NT2/D1 (cell line): ENCODE measurements at regions not wholly inside any gene's neighbourhood (a gene's known extent, or its start where the extent isn't known, plus 50 kb on each side); places are given as distances from the start of the nearest gene placed in this dataset.

Experiments used
- DNase-seq: peaks from one replicate; pipeline ENCODE4 v3.0.0-alpha.2; 2011; ENCODE audit warnings: low read depth, low spot score
- H3K27me3 ChIP-seq: 2 replicates; pipeline ENCODE4 v1.6.0; 2011; ENCODE audit warnings: mild to moderate bottlenecking; ENCODE audit not compliant: insufficient read length, insufficient read depth
- H3K36me3 ChIP-seq: 2 replicates; pipeline ENCODE4 v1.6.1; 2011; ENCODE audit warnings: mild to moderate bottlenecking, low read length, mixed read lengths; ENCODE audit not compliant: insufficient read depth, insufficient read length
- H3K4me1 ChIP-seq: 2 replicates; pipeline ENCODE4 v1.5.1; 2011; ENCODE audit not compliant: insufficient read depth, insufficient read length
- H3K4me3 ChIP-seq: 2 replicates; pipeline ENCODE4 v1.5.1; 2011; ENCODE audit warnings: low read depth; ENCODE audit not compliant: insufficient read length
- H3K9ac ChIP-seq: 2 replicates; pipeline ENCODE4 v1.6.0; 2011; ENCODE audit warnings: low read depth; ENCODE audit not compliant: insufficient read length
- H3K9me3 ChIP-seq: 2 replicates; pipeline ENCODE4 v1.5.1; 2011; ENCODE audit warnings: mild to moderate bottlenecking, low read length; ENCODE audit not compliant: insufficient read depth
- SUZ12 ChIP-seq: IDR thresholded peaks from 2 replicates; pipeline ENCODE4 v1.6.1; 2011; ENCODE audit not compliant: insufficient read length, insufficient read depth; ENCODE audit errors: extremely low read depth
- YY1 ChIP-seq: IDR thresholded peaks from 2 replicates; pipeline ENCODE4 v1.6.1; 2011; ENCODE audit not compliant: insufficient read length, insufficient read depth
- ZNF274 ChIP-seq: IDR thresholded peaks from 2 replicates; pipeline ENCODE4 v1.6.1; 2011; ENCODE audit warnings: mild to moderate bottlenecking, low read depth, low read length

DNA sequence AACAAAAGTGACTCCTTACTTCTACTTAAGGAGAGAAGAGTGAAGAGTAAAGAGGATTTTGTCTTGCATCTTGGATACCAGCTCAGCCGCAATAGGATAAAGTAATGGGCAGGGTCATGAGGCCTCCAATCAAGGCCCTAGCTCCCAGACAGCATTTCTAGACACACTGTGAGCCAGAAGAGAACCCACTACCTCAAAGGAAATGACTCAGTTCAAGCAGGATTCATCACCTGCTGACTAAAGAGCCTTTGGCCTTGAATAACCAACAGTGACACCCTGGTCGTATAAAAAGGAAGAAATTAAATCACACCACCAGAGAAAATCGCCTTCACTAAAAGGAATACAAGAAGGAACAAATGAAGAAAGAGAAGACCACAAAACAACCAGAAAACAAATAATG lies 416.1 kb downstream of the PCDH18 start:
- H3K27me3 ChIP-seq = no peaks in the 10 kb centered on the region
- no peak for DNase-seq

DNA sequence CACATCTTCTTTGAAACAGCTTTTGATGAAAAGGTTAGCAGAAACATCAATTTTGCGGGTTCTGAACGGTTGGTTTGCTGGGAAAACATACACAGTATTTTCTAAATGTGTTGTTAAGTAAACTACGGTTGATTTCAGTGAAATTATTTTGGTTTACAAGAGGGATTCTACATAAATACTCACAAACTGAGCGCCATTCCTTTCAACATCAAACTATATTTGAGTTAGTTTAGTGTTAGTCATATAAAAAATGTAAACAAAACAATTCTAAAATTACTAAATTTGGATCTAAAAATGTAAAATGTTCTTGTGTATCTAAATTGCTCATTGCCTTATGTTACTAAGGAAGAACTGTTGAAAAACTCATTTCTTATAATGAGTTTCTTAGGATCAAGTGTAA lies 425.6 kb downstream of the PCDH18 start:
- no peak for TF ChIP-seq YY1
- TF ChIP-seq ZNF274 = no peak
- no peak for TF ChIP-seq SUZ12
- H3K4me1 ChIP-seq = no peaks in the 10 kb centered on the region
- H3K9ac ChIP-seq = no peak overlapping the region
- no peaks in the 10 kb centered on the region for H3K9me3 ChIP-seq
- H3K36me3 ChIP-seq = no peaks in the 10 kb centered on the region
- no peaks in the 10 kb centered on the region for H3K27me3 ChIP-seq
- no peak for DNase-seq
- no peak overlapping the region for H3K4me3 ChIP-seq

More for the DNA sequence above, 416.1 kb downstream of the PCDH18 start:
- Histone ChIP-seq H3K9ac (no peak overlapping the region), H3K4me3 (no peak overlapping the region), H3K36me3 (no peaks in the 10 kb centered on the region), H3K9me3 (no peaks in the 10 kb centered on the region), H3K4me1 (no peaks in the 10 kb centered on the region)
- TF ChIP-seq YY1 = no peak
- no peak for TF ChIP-seq ZNF274
- TF ChIP-seq SUZ12 = no peak

DNA sequence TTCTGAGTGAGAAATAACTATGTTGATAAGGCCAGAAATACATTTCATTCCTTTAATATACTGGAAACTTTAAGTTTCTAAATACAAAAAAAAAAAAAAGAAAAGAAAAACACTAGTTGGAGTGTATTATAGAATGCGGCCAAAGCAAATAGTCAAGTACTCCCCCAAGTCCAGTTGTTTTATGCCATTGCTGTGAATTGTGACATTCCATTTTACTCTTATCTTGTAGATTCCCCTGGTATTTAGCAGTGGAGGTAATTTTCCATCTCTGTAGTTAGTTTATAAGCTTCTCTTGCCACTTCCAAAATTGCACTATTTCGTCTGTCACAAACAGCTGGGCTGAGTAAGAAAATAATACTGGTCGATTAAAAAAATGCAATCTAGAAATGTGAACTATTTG lies 426.0 kb downstream of the PCDH18 start:
- no peaks in the 10 kb centered on the region for H3K9me3 ChIP-seq
- DNase-seq = no peak
- no peaks in the 10 kb centered on the region for H3K4me1 ChIP-seq
- no peak for TF ChIP-seq ZNF274
- TF ChIP-seq YY1 = no peak
- TF ChIP-seq SUZ12 = no peak
- H3K4me3 ChIP-seq = no peak overlapping the region
- no peaks in the 10 kb centered on the region for H3K36me3 ChIP-seq
- no peak overlapping the region for H3K9ac ChIP-seq
- no peaks in the 10 kb centered on the region for H3K27me3 ChIP-seq

DNA sequence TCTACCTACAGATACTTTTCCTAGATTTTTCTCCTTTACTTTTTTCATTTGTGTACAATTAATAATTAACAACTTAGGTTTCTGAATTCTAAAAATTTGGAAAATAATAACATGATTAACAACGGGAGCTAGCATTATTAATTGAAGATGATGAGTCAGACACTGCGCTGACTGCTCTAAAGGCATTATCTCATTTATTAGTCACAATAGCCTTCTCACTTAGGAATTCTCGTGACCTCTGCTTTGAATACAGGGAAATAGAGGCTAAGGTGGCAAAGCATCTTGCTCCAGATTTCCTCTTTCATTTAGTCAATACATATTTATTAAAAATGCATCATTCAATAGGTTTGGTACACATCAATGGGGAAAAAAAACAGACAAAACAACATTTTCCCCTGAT lies 441.3 kb downstream of the PCDH18 start:
- Histone ChIP-seq H3K36me3 (no peaks in the 10 kb centered on the region), H3K4me3 (no peak overlapping the region), H3K9ac (no peak overlapping the region), H3K4me1 (no peaks in the 10 kb centered on the region), H3K27me3 (no peaks in the 10 kb centered on the region), H3K9me3 (no peaks in the 10 kb centered on the region)
- TF ChIP-seq YY1 (no peak), ZNF274 (no peak), SUZ12 (no peak)
- DNase-seq = no peak

DNA sequence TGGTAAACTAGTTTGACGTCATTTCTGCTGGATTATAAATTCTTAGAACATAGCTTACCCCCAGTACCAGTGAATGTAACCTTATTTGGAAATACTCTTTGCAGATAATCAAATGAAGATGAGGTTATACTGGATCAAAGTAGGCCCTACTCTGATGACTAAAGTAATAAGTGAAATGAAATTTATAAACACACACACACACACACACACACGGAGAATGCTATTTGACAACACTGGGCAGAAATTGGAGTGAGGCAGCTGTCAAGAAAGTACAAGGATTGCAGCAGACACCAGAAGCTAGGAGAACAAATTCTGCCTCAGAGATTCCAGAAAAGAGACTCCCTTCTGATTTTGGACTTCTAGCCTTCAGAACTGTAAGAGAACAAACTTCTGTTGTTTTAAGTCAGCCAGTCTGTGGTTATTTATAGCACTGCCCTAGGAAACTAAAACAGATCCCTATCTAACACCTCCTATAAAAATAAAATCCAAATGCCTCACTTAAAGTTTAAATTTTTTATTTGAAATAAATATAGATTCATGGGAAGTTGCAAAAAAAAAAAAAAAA lies 448.6 kb downstream of the PCDH18 start:
- no peak overlapping the region for H3K4me3 ChIP-seq
- H3K4me1 ChIP-seq = no peaks in the 10 kb centered on the region
- no peaks in the 10 kb centered on the region for H3K9me3 ChIP-seq
- no peaks in the 10 kb centered on the region for H3K27me3 ChIP-seq
- no peak for DNase-seq
- no peak overlapping the region for H3K9ac ChIP-seq
- TF ChIP-seq SUZ12 (no peak), ZNF274 (no peak), YY1 (no peak)
- H3K36me3 ChIP-seq = no peaks in the 10 kb centered on the region

DNA sequence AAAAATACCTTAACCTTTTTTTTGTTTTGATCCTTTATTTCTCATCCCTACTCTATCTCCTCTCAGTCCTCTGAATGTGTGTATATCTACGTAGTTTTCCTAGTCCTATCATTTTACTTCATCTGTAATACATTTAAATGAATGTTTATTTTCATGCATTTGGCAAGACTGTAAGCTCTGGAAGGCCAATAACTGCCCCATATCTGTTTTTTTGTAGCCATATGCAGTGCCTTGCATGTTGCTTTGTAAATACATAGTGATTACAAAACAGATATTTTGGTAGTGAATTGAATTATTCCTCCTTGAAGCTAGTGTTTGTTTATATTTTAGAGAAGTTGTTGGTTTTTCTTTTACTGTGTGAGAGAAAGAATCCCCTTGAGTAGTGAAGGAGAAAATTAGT lies 450.2 kb downstream of the PCDH18 start:
- DNase-seq = no peak
- Histone ChIP-seq H3K27me3 (no peaks in the 10 kb centered on the region), H3K4me3 (no peak overlapping the region), H3K4me1 (no peaks in the 10 kb centered on the region), H3K9ac (no peak overlapping the region), H3K36me3 (no peaks in the 10 kb centered on the region), H3K9me3 (no peaks in the 10 kb centered on the region)
- TF ChIP-seq ZNF274 (no peak), SUZ12 (no peak), YY1 (no peak)

DNA sequence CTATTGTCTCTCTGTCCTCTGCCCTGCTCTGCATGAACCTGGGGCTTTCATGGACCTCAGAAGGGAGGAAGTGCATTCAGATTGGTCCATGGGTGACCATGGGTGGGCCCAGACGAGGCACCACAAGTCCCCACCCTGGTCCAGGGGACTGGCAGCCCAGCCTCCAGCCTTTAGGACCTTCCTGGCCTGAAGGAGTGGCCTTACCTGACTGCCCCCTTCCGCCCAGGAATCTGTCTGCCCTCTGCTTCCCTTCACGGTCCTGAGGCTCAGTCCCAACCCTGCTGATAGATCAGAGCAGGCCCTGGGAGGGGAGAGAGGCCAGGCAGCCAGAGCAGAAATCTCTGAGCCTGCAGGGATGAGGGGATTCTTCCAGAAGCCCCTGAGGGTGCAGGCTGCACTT lies 455.4 kb downstream of the PCDH18 start:
- no peak for DNase-seq
- Histone ChIP-seq H3K9ac (no peak overlapping the region), H3K4me3 (no peak overlapping the region), H3K4me1 (no peaks in the 10 kb centered on the region), H3K9me3 (peaks cover 6% of the 10 kb centered on the region; the same call in 1 of the 2 replicates), H3K36me3 (no peaks in the 10 kb centered on the region), H3K27me3 (no peaks in the 10 kb centered on the region)
- no peak for TF ChIP-seq YY1
- no peak for TF ChIP-seq SUZ12
- TF ChIP-seq ZNF274 = no peak
